ENCODE measurements at regions not wholly inside any gene's neighbourhood (a gene's known extent, or its start where the extent isn't known, plus 50 kb on each side); places are given as distances from the start of the nearest gene placed in this dataset.
A peak's percentile ranks its signal among the peaks of the same experiment; 100 is the strongest.

- no peak for DNase-seq (ENCODE audit: low spot score)
- Histone ChIP-seq H2AFZ (no peak overlapping the region), H3K4me1 (ENCODE audit: insufficient read depth) (no peaks in the 10 kb centered on the region), H3K9me3 (ENCODE audit: low read depth) (no peaks in the 10 kb centered on the region), H3K27ac (no peak overlapping the region), H3K79me2 (no peaks in the 10 kb centered on the region), H3K9me2 (replicated peaks; ENCODE audit: insufficient read depth) (no peaks in the 10 kb centered on the region), H3K36me3 (replicated peaks; ENCODE audit: insufficient read depth, low read depth) (no peaks in the 10 kb centered on the region), H3K4me3 (no peak overlapping the region), H3K27me3 (no peaks in the 10 kb centered on the region), H3K4me2 (no peak overlapping the region), H4K20me1 (ENCODE audit: insufficient read depth, poor library complexity, severe bottlenecking) (no peaks in the 10 kb centered on the region)
- TF ChIP-seq CTCF (IDR thresholded peaks at IDR 0.05; ENCODE audit: poor library complexity) (no peak), EZH2phosphoT487 (IDR thresholded peaks at IDR 0.05; ENCODE audit: low read depth, severe bottlenecking, unreplicated experiment) (no peak), EZH2 (IDR thresholded peaks at IDR 0.05; ENCODE audit: borderline replicate concordance) (no peak)
- 93% methylated on average over 4 of the region's 4 CpGs for WGBS (ENCODE audit: low lambda C conversion rate, missing lambda C conversion rate)
Measured at GRCh38 chr7:84508606-84509005, 314.0 kb upstream of the SEMA3A start.

- H4K20me1 ChIP-seq (ENCODE audit: insufficient read depth, poor library complexity, severe bottlenecking) = no peaks in the 10 kb centered on the region
- H3K4me1 ChIP-seq (ENCODE audit: insufficient read depth) = no peaks in the 10 kb centered on the region
- no peak for TF ChIP-seq EZH2 (IDR thresholded peaks at IDR 0.05; ENCODE audit: borderline replicate concordance)
- no peak for TF ChIP-seq EZH2phosphoT487 (IDR thresholded peaks at IDR 0.05; ENCODE audit: low read depth, severe bottlenecking, unreplicated experiment)
- TF ChIP-seq CTCF (IDR thresholded peaks at IDR 0.05; ENCODE audit: poor library complexity) = no peak
- 99% methylated on average over 5 of the region's 5 CpGs for WGBS (ENCODE audit: low lambda C conversion rate, missing lambda C conversion rate)
- no peaks in the 10 kb centered on the region for H3K79me2 ChIP-seq
- H2AFZ ChIP-seq = no peak overlapping the region
- no peak overlapping the region for H3K4me2 ChIP-seq
- no peaks in the 10 kb centered on the region for H3K36me3 ChIP-seq (replicated peaks; ENCODE audit: insufficient read depth, low read depth)
- H3K27me3 ChIP-seq = no peaks in the 10 kb centered on the region
- H3K9me3 ChIP-seq (ENCODE audit: low read depth) = no peaks in the 10 kb centered on the region
- no peak overlapping the region for H3K4me3 ChIP-seq
- no peak overlapping the region for H3K27ac ChIP-seq
- no peak for DNase-seq (ENCODE audit: low spot score)
- no peaks in the 10 kb centered on the region for H3K9me2 ChIP-seq (replicated peaks; ENCODE audit: insufficient read depth)
Measured at GRCh38 chr7:84507529-84507928, 312.9 kb upstream of the SEMA3A start.

- H3K9me2 ChIP-seq (replicated peaks; ENCODE audit: insufficient read depth) = no peaks in the 10 kb centered on the region
- DNase-seq (ENCODE audit: low spot score) = peak; percentile 26
- H3K9me3 ChIP-seq (ENCODE audit: low read depth) = no peaks in the 10 kb centered on the region
- no peaks in the 10 kb centered on the region for H3K36me3 ChIP-seq (replicated peaks; ENCODE audit: insufficient read depth, low read depth)
- no peaks in the 10 kb centered on the region for H3K27me3 ChIP-seq
- H2AFZ ChIP-seq = no peak overlapping the region
- peak overlapping the region; percentile 12 for H3K27ac ChIP-seq
- H4K20me1 ChIP-seq (ENCODE audit: insufficient read depth, poor library complexity, severe bottlenecking) = no peaks in the 10 kb centered on the region
- H3K79me2 ChIP-seq = no peaks in the 10 kb centered on the region
- H3K4me1 ChIP-seq (ENCODE audit: insufficient read depth) = no peaks in the 10 kb centered on the region
- H3K4me3 ChIP-seq = no peak overlapping the region
- no peak for TF ChIP-seq EZH2 (IDR thresholded peaks at IDR 0.05; ENCODE audit: borderline replicate concordance)
- TF ChIP-seq EZH2phosphoT487 (IDR thresholded peaks at IDR 0.05; ENCODE audit: low read depth, severe bottlenecking, unreplicated experiment) = no peak
- TF ChIP-seq CTCF (IDR thresholded peaks at IDR 0.05; ENCODE audit: poor library complexity) = no peak
- 70% methylated on average over 1 of the region's 1 CpG for WGBS (ENCODE audit: low lambda C conversion rate, missing lambda C conversion rate)
- no peak overlapping the region for H3K4me2 ChIP-seq
Measured at GRCh38 chr7:84506151-84506550, 311.6 kb upstream of the SEMA3A start.

GRCh38 chr7:84502239-84502638, 307.6 kb upstream of the SEMA3A start:
- 94% methylated on average over 1 of the region's 1 CpG for WGBS (ENCODE audit: low lambda C conversion rate, missing lambda C conversion rate)
- no peaks in the 10 kb centered on the region for H3K79me2 ChIP-seq
- no peak overlapping the region for H3K4me2 ChIP-seq
- H3K36me3 ChIP-seq (replicated peaks; ENCODE audit: insufficient read depth, low read depth) = no peaks in the 10 kb centered on the region
- no peaks in the 10 kb centered on the region for H3K9me3 ChIP-seq (ENCODE audit: low read depth)
- H3K27ac ChIP-seq = no peak overlapping the region
- no peak overlapping the region for H2AFZ ChIP-seq
- no peaks in the 10 kb centered on the region for H3K27me3 ChIP-seq
- no peak for DNase-seq (ENCODE audit: low spot score)
- no peaks in the 10 kb centered on the region for H4K20me1 ChIP-seq (ENCODE audit: insufficient read depth, poor library complexity, severe bottlenecking)
- no peaks in the 10 kb centered on the region for H3K4me1 ChIP-seq (ENCODE audit: insufficient read depth)
- no peak for TF ChIP-seq CTCF (IDR thresholded peaks at IDR 0.05; ENCODE audit: poor library complexity)
- no peak for TF ChIP-seq EZH2 (IDR thresholded peaks at IDR 0.05; ENCODE audit: borderline replicate concordance)
- no peak for TF ChIP-seq EZH2phosphoT487 (IDR thresholded peaks at IDR 0.05; ENCODE audit: low read depth, severe bottlenecking, unreplicated experiment)
- H3K9me2 ChIP-seq (replicated peaks; ENCODE audit: insufficient read depth) = no peaks in the 10 kb centered on the region
- no peak overlapping the region for H3K4me3 ChIP-seq
